HG03108 (cell line): ENCODE measurements at regions not wholly inside any gene's neighbourhood (a gene's known extent, or its start where the extent isn't known, plus 50 kb on each side); places are given as distances from the start of the nearest gene placed in this dataset.

ENCODE experiments used
- ATAC-seq: cut with Tn5 transposase; IDR thresholded peaks from one replicate; pipeline ENCODE4 v1.9.1; 2021; ENCODE audit warnings: moderate library complexity; ENCODE audit not compliant: unreplicated experiment

DNA sequence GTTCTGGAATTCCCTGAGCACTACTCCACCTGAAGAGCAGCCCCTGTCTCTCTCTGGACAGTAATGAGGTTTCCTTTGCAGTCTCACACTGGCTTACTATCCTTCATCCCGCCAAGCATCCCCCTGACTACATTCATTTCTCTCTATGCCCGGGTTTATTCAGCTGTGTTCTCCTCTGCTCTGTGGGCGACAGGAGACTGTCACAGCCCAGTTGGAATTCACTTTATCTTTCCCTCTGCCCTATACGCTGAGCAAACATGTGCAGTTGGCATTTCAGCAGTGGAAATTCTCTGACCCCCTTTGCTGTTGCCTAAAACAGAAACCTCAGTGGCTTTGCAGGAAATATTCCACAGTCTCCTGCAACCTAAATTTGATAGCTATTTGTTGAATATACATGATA lies 83.5 kb upstream of the MAX start:
- ATAC-seq, result no peak

DNA sequence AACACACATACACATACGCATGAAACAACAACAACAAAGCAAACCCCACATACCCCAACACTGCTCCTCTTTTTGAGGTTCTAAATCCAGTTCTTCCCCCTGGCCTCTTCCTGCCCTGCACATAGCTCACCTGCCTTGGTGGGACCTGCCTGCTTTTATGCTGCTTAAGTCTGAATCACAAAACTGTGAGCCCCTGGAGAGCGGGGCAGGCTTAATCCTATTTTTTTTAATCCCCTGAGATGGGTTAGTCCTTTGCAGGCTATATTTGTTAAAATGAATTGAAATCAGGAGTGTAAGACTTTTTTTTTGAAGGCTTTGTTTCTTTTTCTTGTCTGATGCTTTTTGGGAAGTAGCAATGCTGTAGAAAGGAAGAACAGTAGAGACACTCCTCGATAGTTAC lies 84.6 kb upstream of the MAX start:
- ATAC-seq, result no peak

DNA sequence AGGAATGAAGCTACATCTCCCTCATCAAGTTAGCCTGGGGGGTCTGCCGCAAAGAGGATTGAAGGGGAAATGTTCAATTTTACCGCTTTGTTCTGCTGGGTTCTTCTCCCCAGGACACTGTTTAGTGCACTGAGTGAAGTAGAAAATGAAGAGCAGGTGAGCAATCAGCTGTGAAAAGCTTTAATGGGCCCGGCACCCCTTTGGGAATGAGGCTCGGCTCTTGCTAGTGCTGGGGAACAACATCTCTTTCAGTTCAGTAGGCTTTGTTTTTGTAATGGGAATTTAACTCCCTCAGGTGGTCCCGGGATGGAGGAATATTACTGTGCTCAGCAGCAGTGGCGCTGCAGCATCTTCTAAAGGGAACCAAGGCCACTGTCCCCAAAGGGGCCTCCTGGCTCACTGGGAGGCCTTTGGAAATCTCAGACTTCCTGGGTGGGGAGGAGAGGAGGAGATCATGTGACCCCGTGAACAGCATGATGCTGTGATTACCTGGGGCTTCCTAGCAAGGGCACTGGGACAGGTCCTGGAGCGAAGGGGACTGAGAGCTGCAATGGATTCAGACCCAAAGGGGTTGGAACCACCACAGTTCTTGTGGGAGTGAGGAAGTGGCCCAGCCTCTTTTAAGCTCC lies 85.2 kb upstream of the MAX start:
- ATAC-seq, result no peak

- no peak for ATAC-seq
Observed at GRCh38 chr14:65190312-65190711, 88.0 kb upstream of the MAX start.

DNA sequence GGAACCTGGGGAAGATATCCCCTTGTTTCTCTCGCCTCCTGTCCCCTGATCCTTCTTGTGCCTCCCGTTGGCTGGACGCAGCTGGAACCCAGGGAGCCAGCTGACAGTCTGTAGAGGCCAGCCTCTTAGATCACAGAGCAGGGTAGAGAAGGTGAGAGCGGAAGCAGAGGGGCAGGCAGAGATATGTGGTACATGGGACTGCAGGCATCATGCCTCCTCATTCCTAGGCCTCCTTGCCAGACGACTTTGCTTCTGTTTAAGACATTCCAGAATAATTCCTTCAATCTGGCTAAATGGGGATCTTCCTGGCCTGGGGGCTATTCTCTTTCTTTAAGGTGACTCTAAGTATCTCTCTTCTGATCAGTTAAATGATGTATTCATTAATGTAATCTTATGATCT lies 89.4 kb upstream of the MAX start:
- no peak for ATAC-seq

DNA sequence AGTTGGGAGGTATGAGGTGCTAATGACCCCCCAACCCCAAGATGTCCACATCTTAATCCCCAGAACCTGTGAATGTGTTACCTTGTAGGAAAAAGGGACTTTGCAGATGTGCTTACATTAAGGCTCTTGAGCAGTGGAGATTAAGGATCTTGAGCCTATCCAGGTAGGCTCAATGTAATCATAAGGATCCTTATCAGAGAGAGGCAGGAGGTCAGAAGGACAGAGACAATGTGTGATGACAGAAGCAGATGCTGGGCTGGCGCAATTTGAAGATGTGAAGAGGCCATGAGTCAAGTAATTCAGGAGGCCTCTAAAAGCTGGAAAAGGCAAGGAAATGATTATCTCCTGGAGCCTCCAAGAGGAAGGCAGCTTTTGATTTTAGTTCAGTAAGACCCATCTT lies 90.4 kb upstream of the MAX start:
- no peak for ATAC-seq

DNA sequence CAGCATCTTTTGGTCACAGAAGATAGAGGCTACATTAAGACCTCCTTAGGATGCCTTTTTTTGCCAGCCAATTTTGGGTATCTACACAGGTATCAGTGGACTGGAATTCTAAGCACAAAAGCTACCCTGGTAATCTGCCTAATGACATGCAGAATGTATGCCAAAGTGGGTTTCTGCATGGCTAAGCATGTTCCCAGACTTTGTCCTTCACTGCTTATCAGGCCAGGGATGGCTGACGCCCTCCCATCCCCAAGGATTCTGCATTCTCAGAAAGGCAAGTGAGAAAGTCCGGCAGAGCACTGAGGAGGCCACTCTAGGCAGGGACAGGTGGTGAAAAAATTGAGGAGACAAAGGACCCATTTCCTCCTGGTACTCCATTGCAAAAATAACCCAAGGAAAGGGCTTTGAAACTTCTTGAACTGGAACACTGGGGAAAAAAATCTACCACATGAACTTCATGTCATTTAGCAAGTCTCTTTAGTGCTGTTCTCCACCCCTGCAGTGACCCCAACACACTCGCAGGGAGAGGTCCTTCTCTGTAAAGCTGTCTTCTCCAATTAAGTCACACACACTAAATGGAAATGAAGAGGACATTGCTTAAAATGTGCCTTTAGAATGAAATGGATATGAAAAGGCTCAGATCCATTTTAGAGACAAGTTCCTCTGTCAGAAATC lies 91.7 kb upstream of the MAX start:
- no peak for ATAC-seq

DNA sequence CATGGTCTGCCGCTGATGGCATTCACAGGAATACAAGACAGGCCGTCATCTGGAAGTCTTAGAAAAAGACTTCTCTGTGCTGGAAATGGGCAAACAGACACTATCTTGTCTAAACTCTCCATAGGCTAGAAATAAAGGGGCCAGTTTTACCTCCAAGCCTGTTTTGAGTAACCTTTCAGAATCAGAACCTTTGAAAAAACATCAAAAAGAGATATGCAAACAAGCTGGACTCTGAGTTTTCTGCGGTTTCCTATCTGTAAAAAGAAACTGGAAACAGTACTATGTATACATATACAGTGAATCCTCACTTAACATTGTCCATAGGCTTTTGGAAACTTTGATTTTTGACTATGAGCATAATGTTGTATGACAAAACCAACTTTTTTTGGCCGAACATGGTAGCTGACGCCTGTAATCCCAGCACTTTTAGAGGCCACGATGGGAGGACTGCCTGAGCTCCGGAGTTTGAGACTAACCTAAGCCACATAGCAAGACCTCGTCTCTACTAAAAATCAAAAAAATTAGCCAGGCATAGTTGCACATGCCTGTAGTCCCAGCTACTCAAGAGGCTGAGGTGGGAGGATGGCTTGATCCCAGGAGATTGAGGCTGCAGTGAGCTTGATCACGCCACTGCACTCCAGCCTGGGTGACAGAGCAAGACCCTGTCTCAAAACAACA lies 92.9 kb upstream of the MAX start:
- ATAC-seq, result peak; percentile 89

GRCh38 chr14:65198346-65198745 lies 96.0 kb upstream of the MAX start:
- ATAC-seq, result no peak

DNA sequence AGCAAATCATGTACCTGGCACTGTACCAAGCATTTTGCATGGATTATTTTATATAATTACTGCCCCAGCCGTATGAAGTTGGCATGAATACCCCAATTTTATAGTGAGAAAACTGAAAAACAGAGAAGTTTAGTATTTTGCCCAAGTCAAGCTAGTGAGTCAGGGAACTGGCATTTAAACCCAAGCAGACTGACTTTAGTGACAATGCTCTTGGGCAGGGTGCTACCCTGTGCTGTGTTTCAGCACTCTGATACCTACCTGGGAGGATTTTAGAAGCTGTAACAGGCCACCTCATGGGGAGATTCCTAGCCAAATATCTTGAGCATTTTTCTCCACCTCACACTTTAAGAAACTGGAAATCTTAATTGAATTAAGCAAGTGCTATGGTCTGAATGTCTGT lies 98.1 kb upstream of the MAX start:
- no peak for ATAC-seq

DNA sequence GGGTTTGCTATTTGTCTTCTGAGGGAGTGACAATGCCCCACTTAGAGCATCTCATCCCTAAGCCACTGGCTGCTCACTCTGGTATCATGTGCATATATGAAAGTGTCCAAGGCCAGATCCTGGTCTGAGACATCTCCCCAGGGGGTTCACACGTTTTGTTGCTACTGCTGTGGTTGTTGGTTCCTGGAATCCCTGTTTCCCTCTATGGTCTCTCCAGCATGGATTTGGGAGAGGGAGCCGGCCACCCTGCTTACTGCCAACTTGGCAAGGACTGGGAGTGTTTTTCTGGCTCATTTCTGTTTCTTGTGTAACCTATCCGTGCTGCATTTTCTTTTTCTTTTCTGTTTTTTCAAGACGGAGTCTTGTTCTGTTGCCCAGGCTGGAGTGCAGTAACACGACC lies 101.3 kb upstream of the MAX start:
- ATAC-seq, result no peak

DNA sequence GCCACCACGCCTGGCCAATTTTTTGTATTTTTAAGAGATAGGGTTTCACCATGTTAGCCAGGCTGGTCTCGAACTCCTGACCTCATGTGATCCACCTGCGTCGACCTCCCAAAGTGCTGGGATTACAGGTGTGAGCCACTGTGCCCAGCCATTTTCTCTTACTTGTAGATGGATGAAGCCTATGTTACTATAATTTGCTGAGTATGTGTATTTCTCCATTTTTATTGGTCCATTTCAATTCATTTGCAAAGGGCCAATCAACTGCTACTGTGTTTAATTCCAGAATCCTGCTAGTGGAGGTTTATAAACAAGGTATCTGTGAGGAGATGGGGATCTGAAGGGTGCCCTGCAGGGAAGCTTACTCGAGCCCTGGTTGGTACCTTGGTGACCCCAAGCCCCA lies 101.7 kb upstream of the MAX start:
- ATAC-seq, result no peak

DNA sequence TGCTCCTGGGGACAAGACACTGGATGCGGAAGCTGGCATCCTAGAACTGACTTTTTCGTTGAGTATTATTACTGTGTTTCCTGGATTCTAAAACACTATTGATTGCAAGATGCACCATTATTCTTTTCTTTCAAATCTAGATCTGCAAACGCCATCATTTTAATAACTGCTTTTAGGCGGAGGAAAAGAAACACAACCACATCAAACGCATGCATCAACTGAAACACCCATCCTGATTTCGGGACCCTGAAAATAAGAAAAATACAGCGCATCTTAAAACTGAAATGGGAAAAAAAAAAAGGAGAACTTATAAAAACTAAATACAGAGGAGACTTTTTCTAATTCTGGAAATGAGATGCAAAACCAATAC lies 103.7 kb upstream of the MAX start:
- no peak for ATAC-seq

DNA sequence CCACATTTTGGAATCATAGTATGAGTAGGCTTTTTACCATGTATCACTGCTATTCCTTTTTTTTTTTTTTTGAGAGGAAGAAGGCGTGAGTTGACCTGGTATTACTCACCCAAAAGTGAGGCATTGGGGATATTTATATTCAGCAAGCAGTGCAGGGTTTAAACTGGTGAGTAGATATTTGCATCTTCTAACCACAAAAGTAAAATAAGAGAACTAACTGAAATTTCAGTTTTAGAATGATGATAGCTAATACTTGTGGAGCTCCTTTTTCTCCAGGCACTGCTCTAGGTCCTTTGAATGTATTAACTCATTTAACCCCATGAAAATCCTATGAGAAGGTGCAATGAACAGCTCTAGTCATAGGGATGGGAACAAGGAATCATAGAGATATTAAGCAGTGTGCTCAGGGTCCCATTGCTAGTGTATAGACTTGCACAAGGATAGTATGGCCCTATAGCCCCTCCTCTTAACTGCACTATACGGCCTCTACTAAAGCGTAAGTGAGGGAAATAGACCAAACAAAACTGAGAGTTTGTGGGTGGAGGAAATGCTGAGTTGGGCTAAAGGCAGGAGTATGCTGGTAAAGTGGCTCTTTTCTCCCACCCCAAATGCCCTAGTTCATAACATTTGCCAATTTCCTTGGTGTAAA lies 104.3 kb upstream of the MAX start:
- peak; percentile 63 for ATAC-seq

DNA sequence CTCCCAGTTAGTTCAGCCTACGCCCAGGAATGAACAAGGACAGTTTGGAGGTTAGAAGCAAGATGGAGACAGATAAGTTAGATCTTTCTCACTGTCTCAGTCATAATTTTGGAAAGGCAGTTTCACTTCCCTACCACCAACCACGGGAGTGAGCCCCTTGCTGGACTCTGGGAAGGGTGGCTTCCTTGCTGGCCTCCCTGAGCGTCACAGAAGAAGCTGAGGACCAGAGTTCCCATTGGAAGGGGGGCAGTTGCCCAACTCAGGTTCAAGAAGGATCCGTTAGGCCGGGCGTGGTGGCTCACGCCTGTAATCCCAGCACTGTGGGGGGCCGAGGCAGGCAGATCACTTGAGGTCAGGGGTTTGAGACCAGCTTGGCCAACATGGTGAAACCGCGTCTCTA lies 106.2 kb upstream of the MAX start:
- no peak for ATAC-seq

- ATAC-seq, result no peak
Observed at GRCh38 chr14:65210118-65210821, 108.0 kb upstream of the MAX start.

GRCh38 chr14:65210822-65211182 lies 108.5 kb upstream of the MAX start:
- no peak for ATAC-seq

DNA sequence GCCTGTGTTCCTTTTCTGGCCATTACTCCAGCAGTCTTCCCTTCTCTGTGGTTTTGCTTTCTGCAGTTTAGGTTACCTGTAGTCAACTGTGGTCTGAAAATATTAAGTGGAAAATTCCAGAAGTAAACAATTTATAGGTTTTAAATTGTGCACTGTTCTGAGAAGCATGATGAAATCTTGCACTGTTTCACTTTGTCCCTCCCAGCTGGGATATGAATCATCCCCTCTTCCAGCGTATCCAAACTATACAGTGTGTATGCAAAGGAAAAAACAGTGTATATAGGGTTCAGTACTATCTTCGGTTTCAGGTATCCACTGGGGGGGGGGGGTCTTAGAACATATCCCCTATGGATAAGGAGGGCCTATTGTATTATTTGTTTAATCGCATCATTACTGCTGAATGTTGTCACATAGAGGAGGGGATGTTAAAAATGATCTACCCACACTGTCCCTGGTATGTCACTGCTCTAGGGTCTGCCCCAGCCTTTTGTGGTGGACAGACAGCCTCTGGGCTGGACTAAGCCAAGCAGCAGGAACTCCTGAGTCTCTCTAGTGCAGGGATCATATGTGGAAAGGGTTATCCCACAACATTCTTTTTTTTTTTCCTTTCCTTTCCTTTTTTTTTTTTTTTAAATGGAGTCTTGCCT lies 109.1 kb upstream of the MAX start:
- ATAC-seq, result no peak

DNA sequence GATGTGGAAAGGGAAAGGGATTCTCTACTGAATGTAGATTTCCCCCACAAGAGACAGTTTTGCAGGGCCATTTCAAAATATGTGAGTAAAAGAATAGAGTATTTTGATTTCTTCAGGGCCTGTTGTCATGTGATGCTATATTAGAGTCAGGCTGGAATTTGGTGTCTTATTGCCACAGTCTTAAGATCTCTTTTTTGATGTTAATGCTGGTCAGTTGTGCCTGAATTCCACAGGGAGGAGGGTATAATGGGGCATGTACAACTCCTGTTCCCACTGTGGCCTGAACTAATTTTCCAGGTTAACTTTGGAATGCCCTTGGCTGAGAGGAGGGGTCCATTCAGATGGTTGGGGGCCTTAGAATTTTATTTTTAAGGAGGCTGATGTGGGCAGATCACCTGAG lies 111.0 kb upstream of the MAX start:
- no peak for ATAC-seq

DNA sequence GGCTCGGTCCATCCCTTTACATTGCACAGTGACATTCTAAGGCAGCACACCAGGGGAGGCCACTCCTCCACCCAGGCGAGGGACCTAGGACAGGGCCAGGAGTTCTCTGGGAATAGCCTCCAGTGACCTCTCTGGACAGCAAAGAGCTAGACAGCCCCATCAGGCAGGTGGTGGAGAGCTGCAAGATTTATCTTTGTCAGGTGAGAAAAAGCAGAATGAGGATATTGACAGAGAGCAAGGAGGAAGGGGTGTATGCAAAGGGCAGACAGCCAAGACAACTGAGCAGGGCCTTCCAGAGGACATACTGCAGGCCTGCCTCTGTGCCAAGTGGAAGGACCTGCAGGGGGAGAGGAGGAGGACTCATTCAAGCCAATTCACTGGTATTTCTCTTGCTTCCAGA lies 112.4 kb upstream of the MAX start:
- no peak for ATAC-seq

- no peak for ATAC-seq
Observed at GRCh38 chr14:65219353-65219752, 117.0 kb upstream of the MAX start.
